ENCODE measurements at regions not wholly inside any gene's neighbourhood (a gene's known extent, or its start where the extent isn't known, plus 50 kb on each side); places are given as distances from the start of the nearest gene placed in this dataset.
"Not testable (repeated sequence)": the region's sequence is repeated elsewhere in the genome, so short reads cannot be mapped to it uniquely, and the experiment has no call there.

GRCh38 chr5:74534397-74535129, 106.0 kb downstream of the ENC1 start:
- DNase-seq: no peak

GRCh38 chr5:74530326-74531050, 110.0 kb downstream of the ENC1 start:
- no peak for DNase-seq

GRCh38 chr5:74529101-74529500, 111.4 kb downstream of the ENC1 start:
- DNase-seq: no peak

GRCh38 chr5:74526111-74526510, 114.4 kb downstream of the ENC1 start:
- no peak for DNase-seq

GRCh38 chr5:74524767-74525166, 115.8 kb downstream of the ENC1 start:
- not testable (repeated sequence) for DNase-seq

- DNase-seq: not testable (repeated sequence)
Measured at GRCh38 chr5:74523698-74524097, 116.8 kb downstream of the ENC1 start.

GRCh38 chr5:74522838-74523237, 117.7 kb downstream of the ENC1 start:
- not testable (repeated sequence) for DNase-seq

GRCh38 chr5:74521401-74521800, 119.1 kb downstream of the ENC1 start:
- DNase-seq: no peak

- no peak for DNase-seq
Measured at GRCh38 chr5:74519679-74520078, 120.8 kb downstream of the ENC1 start.

- DNase-seq: no peak
Measured at GRCh38 chr5:74519161-74519571, 121.4 kb downstream of the ENC1 start.

GRCh38 chr5:74517700-74518099, 122.8 kb downstream of the ENC1 start:
- DNase-seq: peak in 2 of 3 donors; percentile 20 to 59

GRCh38 chr5:74516211-74516636, 124.3 kb downstream of the ENC1 start:
- no peak for DNase-seq

GRCh38 chr5:74514888-74515551, 125.5 kb downstream of the ENC1 start:
- no peak for DNase-seq

GRCh38 chr5:74511770-74512169, 128.8 kb downstream of the ENC1 start:
- not testable (repeated sequence) for DNase-seq

- no peak for DNase-seq
Measured at GRCh38 chr5:74510476-74511075, 130.0 kb downstream of the ENC1 start.

GRCh38 chr5:74507370-74508005, 133.0 kb downstream of the ENC1 start:
- no peak for DNase-seq

GRCh38 chr5:74506119-74506518, 134.4 kb downstream of the ENC1 start:
- DNase-seq: no peak

GRCh38 chr5:74504463-74504862, 136.1 kb downstream of the ENC1 start:
- DNase-seq: no peak

- peak in 2 of 3 donors; percentile 10 to 32 for DNase-seq
Measured at GRCh38 chr5:74502479-74502950, 138.0 kb downstream of the ENC1 start.

GRCh38 chr5:74501674-74502478, 138.7 kb downstream of the ENC1 start:
- DNase-seq: no peak
